Stomach (tissue), 4 donors: ENCODE measurements at regions not wholly inside any gene's neighbourhood (a gene's known extent, or its start where the extent isn't known, plus 50 kb on each side); places are given as distances from the start of the nearest gene placed in this dataset.

Experiments used
- CTCF ChIP-seq, 7 experiments: fragments of 450-650 bp in 4 of 7; fragments of 200-600 bp in 3 of 7; sonication (generic) in 3 of 7; IDR thresholded peaks; one replicate each; pipeline ENCODE4 v1.5.1; 2016 to 2019; ENCODE audit warnings: antibody characterized with exemption in 7 of 7, control low read depth in 2 of 7, mild to moderate bottlenecking in 1 of 7
- POLR2AphosphoS5 ChIP-seq, 3 donors: sonication (generic); formaldehyde crosslinking; IDR thresholded peaks; one replicate each; pipeline ENCODE4 v1.6.1; 2016; ENCODE audit warnings: antibody characterized with exemption in 3 of 3

DNA sequence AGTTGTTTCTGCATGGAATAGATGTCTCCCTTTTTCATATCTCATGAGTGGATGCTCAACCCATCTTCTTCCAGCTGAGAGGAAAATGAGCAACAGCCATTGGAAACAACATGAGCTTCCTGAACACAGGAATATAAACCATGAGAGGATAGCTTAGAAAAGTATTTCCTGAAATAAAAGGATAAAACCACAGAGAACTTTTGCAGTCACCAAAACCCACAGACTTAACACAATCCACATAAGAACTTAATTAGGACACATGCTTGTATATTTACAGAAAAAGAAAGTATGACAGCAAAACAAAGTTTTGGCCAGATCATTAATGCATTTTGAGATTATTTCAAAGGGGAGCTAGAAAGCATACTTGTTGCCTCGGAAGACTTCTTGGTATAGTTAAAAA, 180.5 kb upstream of the RASGRP1 start:
- no peak for TF ChIP-seq CTCF (IDR thresholded peaks at IDR 0.05)
- no peak for TF ChIP-seq POLR2AphosphoS5 (IDR thresholded peaks at IDR 0.05)
